Left hindlimb (tissue), 1 donor: ENCODE measurements at regions not wholly inside any gene's neighbourhood (a gene's known extent, or its start where the extent isn't known, plus 50 kb on each side); places are given as distances from the start of the nearest gene placed in this dataset.
"Not testable (repeated sequence)": the region's sequence is repeated elsewhere in the genome, so short reads cannot be mapped to it uniquely, and the experiment has no call there.

Source experiments
- DNase-seq: peaks from one replicate; pipeline ENCODE4 v3.0.0-alpha.2; 2018

DNA sequence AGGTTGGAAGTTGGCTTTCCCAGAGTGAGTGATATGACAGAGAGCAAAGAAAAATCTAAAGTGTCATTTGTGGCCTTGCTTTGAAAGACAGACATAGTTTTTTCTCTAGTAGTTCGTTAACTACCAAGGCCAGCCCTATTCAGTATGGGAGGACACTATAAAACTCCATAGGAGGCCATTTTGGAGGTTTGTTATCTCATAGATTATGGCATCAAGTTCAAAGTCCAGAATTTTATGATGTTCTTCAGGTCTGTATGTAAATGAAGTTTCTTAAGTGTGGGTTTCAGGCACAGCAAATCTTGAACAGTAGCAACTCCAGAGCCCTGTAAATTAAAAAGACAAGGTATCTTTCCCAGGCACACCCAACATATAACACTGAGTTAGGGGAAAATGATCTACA is 437.1 kb downstream of the PLPP3 start:
- no peak for DNase-seq

- no peak for DNase-seq
Observed at GRCh38 chr1:56139836-56140235, 439.5 kb downstream of the PLPP3 start.

DNA sequence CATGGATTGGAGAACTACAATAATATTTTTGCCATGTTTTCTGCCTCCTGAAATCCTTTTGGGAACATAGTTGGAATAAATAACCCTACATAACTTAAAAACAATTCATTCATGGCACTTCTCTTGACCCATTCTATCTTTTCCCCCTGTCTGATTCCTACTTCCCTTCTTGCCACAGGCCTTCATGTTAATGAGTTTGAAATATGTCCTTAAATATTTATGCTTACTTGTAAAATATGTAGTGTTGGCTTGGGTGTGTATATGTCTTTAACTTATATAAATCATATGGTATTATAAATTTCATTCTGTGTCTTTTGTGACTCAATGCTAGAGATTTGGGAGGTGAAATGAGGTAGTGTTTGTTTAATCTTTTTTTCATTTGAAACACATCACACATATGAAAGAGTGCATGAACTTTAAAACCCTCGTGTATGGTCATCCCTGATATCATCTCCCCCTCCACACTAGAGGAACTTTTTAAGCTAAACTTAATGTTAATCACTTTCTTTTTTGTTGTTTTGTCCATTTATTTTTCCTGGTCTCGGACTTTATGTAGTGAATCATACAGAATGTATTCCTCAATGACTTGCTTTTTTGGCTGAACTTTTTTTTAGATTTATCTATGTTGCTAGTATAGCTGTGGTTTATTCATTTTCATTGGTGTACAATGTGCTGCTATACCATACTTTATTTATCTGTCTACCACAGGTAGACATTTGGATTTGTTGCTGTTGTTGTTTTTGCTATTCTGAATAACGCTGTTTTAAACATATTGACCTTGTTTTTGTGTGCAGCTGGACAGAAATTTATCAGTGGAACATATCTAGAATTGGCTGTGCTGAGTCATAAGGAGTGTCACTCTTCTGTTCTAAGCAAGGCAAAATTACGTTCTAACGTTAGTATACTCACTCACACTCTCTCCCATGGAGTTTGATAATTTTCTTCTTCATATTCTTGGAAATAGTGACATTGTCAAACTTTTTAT is 441.6 kb downstream of the PLPP3 start:
- DNase-seq = no peak

GRCh38 chr1:56137090-56137489 is 442.3 kb downstream of the PLPP3 start:
- no peak for DNase-seq

- no peak for DNase-seq
Observed at GRCh38 chr1:56135864-56136147, 443.6 kb downstream of the PLPP3 start.

GRCh38 chr1:56135069-56135863 is 444.1 kb downstream of the PLPP3 start:
- DNase-seq = no peak

DNA sequence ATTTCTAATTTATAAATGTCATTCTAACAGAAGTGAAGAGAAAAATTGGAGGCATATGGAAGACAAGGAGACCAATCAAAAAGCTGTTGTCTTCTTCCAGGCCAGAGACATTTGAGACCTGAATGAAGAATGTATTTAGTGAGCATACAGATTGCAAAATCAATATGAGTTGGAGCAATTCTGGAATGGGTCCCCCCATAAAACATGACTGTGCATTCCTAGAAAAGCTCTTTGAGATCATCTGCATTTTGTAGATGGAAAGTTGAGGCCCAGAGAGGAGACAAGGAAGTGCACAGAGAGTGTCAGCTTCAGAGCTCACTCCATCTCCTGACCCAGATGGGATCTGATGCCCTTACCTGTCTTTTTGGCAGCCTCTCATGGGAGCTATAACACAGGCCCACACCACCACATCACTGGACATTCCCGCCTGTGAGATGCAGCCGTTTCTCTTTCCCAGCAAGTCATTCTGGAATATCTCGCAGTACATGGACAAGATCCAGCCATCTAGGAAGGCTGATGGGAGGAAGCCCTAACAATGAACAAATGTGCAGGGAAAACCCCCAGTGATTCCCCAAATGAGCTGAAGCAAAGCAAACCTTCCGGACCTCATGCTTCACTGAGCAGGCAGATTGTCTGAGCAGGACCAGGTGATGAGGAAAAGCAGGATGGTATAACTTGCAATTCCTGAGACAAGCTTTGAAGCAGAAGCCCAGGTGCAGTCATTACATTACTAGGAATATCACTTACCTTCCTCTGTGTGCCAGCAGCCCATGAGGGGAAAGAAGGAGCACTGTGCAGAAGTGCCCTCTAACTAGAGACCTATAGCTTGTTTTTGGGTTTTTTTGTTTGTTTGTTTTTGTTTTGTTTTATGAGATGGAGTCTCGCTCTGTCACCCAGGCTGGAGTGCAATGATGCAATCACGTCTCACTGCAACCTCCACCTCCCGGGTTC is 445.6 kb downstream of the PLPP3 start:
- no peak for DNase-seq

DNA sequence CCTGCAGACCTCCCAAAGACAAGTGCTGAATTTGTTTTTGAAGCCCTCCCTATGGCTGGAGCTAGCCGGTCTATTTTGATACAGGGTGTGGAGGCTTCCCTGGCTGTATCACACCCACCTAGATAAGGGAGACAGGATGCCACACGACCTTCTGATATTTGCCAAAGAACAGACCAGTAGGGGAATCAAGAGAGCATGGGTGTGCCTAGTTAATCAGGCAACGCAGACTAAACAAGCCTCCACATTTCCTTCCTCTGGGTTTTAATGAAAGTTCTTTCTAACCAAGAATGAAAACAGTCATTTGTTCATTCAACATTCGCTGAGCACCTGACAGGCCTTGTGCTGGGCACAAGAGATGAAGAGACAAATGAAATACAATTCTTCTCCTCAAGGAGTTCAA is 446.8 kb downstream of the PLPP3 start:
- no peak for DNase-seq

GRCh38 chr1:56129837-56130236 is 449.5 kb downstream of the PLPP3 start:
- no peak for DNase-seq

DNA sequence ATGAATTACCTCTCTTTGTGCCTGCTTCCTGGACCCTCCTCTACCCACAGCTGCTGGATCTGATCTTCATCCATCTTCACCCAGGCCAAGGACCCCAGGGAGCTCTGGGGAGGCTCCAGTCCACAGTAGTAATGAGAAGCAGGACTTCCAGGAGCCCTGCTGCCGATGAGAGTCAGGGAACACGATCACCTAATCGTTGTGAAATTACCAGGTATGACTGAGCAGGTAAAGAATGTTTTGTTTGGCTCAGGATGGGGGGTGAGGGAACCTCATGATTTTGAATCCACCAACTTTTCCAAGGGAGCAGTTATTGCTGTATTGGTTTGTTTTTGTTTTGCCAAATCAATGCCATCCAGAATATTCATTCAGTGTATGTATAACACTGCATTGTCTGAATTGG is 454.0 kb downstream of the PLPP3 start:
- no peak for DNase-seq

DNA sequence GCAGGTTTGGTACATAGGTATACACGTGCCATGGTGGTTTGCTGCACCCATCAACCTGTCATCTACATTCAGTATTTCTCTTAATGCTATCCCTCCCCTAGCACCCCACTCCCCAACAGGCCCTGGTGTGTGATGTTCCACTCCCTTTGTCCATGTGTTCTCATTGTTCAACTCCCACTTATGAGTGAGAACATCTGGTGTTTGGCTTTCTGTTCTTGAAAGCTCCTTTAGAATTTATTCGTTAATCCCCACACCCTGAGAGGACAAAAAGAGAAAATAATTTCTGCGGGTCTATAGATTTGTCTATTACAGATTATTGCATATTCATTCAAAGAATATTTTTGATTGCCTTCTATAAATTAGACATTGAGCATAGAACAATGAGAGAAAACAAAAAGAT is 455.5 kb downstream of the PLPP3 start:
- DNase-seq = no peak

DNA sequence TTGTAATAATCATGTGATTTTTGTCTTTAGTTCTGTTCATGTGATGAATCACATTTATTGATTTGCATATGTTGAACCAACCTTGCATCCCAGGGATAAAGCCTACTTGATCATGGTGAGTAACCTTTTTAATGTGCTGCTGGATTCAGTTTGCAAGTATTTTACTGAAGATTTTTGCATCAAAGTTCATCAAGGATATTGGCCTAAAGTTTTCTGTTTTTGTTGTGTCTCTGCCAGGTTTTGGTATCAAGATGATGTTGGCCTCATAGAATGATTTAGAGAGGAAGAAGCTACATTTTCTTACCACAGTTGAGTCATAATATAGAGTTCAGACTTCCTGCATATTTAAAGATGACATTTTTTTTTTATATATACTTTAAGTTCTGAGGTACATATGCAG is 455.9 kb downstream of the PLPP3 start:
- no peak for DNase-seq

GRCh38 chr1:56120021-56120420 is 459.3 kb downstream of the PLPP3 start:
- no peak for DNase-seq

DNA sequence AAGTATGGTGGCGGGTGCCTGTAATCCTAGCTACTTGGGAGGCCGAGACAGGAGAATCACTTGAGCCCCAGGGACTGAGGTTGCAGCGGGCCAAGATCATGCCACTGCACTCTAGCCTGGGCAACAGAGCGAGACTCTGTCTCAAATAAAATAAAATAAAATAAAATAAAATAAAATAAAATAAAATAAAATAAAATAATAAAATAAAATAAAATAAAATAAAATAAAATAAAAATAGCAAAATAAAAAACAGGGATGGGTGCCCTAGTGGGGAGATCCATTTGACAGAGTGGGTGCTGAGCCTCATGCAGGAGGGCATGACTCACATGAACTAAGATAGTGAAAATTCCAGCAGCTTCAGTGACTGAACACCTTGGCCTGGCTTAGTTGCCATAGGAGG is 460.7 kb downstream of the PLPP3 start:
- not testable (repeated sequence) for DNase-seq

GRCh38 chr1:56115701-56116100 is 463.7 kb downstream of the PLPP3 start:
- no peak for DNase-seq

- DNase-seq = no peak
Observed at GRCh38 chr1:56113679-56114078, 465.7 kb downstream of the PLPP3 start.

GRCh38 chr1:56107275-56107638 is 472.1 kb downstream of the PLPP3 start:
- no peak for DNase-seq

- DNase-seq = no peak
Observed at GRCh38 chr1:56106531-56107274, 472.7 kb downstream of the PLPP3 start.

DNA sequence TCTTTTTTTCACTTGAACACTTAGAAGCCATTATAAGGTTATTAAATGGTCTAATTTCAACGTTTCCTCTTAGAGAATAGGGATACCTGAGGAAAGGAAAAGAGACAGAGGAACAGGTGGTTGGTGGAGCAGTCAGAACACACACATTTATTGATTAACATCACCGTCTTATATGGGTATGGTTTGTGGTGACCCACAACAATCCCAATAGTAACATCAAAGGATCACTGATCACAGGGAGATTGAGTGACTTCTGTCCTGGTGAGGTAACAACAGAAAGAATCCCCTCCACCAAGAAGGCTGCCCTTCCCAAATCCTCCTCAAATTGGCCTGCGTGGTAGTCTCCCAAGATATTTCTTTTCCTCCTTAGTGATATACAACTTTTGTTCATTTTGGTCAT is 474.0 kb downstream of the PLPP3 start:
- DNase-seq = no peak

GRCh38 chr1:56099766-56100265 is 479.5 kb downstream of the PLPP3 start:
- DNase-seq = no peak

GRCh38 chr1:56098946-56099345 is 480.4 kb downstream of the PLPP3 start:
- no peak for DNase-seq

DNA sequence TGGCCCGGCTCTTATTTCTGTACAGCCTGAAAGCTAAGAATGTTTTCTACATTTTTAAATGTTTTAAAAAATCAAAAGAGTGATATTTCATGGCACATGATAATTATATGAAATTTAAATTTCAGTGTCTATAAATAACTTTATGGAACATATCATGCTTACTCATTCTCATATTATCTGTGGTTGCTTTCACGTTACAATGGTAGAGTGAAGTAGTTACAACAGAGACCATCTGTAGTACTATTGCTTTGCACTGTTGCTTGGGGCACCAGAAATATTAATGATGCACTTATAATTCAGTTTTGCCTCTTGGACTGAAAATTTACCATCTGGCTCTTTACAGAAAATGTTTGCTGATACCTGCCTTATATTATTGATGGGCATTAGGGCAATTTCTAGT is 481.6 kb downstream of the PLPP3 start:
- DNase-seq = no peak
